OCI-LY7 (cell line): ENCODE measurements at regions not wholly inside any gene's neighbourhood (a gene's known extent, or its start where the extent isn't known, plus 50 kb on each side); places are given as distances from the start of the nearest gene placed in this dataset.

Source experiments
- CTCF ChIP-seq: fragments of 200-600 bp; sonication (generic); conservative IDR thresholded peaks from 2 replicates; pipeline ENCODE4 v1.5.1; 2014; ENCODE audit warnings: mild to moderate bottlenecking, antibody characterized with exemption, low read length, moderate library complexity, mixed read lengths
- EZH2phosphoT487 ChIP-seq: fragments of 200-600 bp; sonication (generic); IDR thresholded peaks from 2 replicates; pipeline ENCODE4 v1.6.1; 2018; ENCODE audit warnings: low read depth, borderline replicate concordance, mild to moderate bottlenecking, mixed run types, antibody characterized with exemption, low read length, moderate library complexity, mixed read lengths

- TF ChIP-seq CTCF, result no peak
- no peak for TF ChIP-seq EZH2phosphoT487
These were observed 1204.0 kb upstream of the ZEB2 start for GRCh38 chr2:145723872-145724271.
